ENCODE measurements at regions not wholly inside any gene's neighbourhood (a gene's known extent, or its start where the extent isn't known, plus 50 kb on each side); places are given as distances from the start of the nearest gene placed in this dataset.

DNA sequence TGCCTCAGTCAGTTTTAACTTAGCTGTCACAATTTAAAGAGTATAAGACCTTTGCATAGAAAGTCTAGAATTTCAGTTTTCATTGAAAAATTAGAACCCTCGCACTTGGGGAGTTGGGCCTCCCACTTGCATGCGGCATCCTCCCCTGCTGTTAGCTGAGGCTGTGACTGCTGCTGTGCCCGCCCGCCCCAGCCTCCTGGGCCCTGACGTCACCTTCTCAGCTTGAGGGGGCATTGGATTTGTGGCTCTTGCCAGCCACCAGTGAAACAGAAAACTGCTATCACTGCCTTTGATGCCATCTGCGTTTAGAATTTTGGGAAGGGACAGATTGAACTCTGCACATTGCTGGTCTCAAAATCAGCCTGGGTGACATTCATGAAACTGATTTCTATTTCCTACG is 108.7 kb downstream of the CTTN start:
- TF ChIP-seq CTCF (IDR thresholded peaks at IDR 0.05) (no peak), POLR2A (IDR thresholded peaks at IDR 0.05) (no peak)
